Stimulated activated memory B cell treated with anti-CD40 and anti-IgM and Interleukin-4, amounts not matched to agents 10 μg/mL and 1 μg/mL and 100 μg/mL, for 72 hours (primary cell): ENCODE measurements at regions not wholly inside any gene's neighbourhood (a gene's known extent, or its start where the extent isn't known, plus 50 kb on each side); places are given as distances from the start of the nearest gene placed in this dataset.

Experiments
- ATAC-seq: fragments of 150-1000 bp; cut with Tn5 transposase; 2 replicates; pipeline ENCODE4 v1.10.0; 2021
- H3K27ac Mint-ChIP-seq: one replicate; pipeline ENCODE4 v1.8.0; 2022; ENCODE audit warnings: mild to moderate bottlenecking, mixed read lengths
- H3K27me3 Mint-ChIP-seq: one replicate; pipeline ENCODE4 v1.8.0; 2022; ENCODE audit warnings: mixed read lengths
- H3K36me3 Mint-ChIP-seq: one replicate; pipeline ENCODE4 v1.8.0; 2022; ENCODE audit warnings: mixed read lengths
- H3K4me1 Mint-ChIP-seq: one replicate; pipeline ENCODE4 v1.8.0; 2022; ENCODE audit warnings: mixed read lengths
- H3K4me3 Mint-ChIP-seq: one replicate; pipeline ENCODE4 v1.8.0; 2022; ENCODE audit warnings: mild to moderate bottlenecking, moderate library complexity, mixed read lengths
- H3K9me3 Mint-ChIP-seq: one replicate; pipeline ENCODE4 v1.8.0; 2022; ENCODE audit warnings: mixed read lengths

- Mint-ChIP-seq H3K9me3 (peaks cover 18% of the 10 kb centered on the region), H3K4me3 (no peak overlapping the region), H3K4me1 (no peaks in the 10 kb centered on the region), H3K36me3 (no peaks in the 10 kb centered on the region), H3K27ac (no peak overlapping the region), H3K27me3 (peaks cover 18% of the 10 kb centered on the region)
- ATAC-seq = no peak
Observed at GRCh38 chr4:89541998-89542397, 234.4 kb upstream of the GPRIN3 start.

GRCh38 chr4:89539797-89540711 lies 232.5 kb upstream of the GPRIN3 start:
- no peak for ATAC-seq
- Mint-ChIP-seq H3K36me3 (no peaks in the 10 kb centered on the region), H3K27ac (no peak overlapping the region), H3K4me1 (no peaks in the 10 kb centered on the region), H3K27me3 (peaks cover 19% of the 10 kb centered on the region), H3K4me3 (no peak overlapping the region), H3K9me3 (peaks cover 17% of the 10 kb centered on the region)

GRCh38 chr4:89539374-89539773 lies 231.8 kb upstream of the GPRIN3 start:
- Mint-ChIP-seq H3K9me3 (peaks cover 14% of the 10 kb centered on the region), H3K27ac (no peak overlapping the region), H3K27me3 (peaks cover 19% of the 10 kb centered on the region), H3K4me3 (no peak overlapping the region), H3K4me1 (no peaks in the 10 kb centered on the region), H3K36me3 (no peaks in the 10 kb centered on the region)
- ATAC-seq = no peak

GRCh38 chr4:89538886-89539285 lies 231.3 kb upstream of the GPRIN3 start:
- Mint-ChIP-seq H3K9me3 (peaks cover 12% of the 10 kb centered on the region), H3K4me3 (no peak overlapping the region), H3K36me3 (no peaks in the 10 kb centered on the region), H3K27ac (no peak overlapping the region), H3K27me3 (peaks cover 19% of the 10 kb centered on the region), H3K4me1 (no peaks in the 10 kb centered on the region)
- ATAC-seq = no peak

- Mint-ChIP-seq H3K9me3 (peaks cover 5% of the 10 kb centered on the region), H3K27ac (no peak overlapping the region), H3K36me3 (no peaks in the 10 kb centered on the region), H3K27me3 (peaks cover 19% of the 10 kb centered on the region), H3K4me3 (no peak overlapping the region), H3K4me1 (no peaks in the 10 kb centered on the region)
- no peak for ATAC-seq
Observed at GRCh38 chr4:89538171-89538570, 230.6 kb upstream of the GPRIN3 start.

- Mint-ChIP-seq H3K9me3 (peaks cover 2% of the 10 kb centered on the region), H3K4me1 (no peaks in the 10 kb centered on the region), H3K27me3 (peaks cover 19% of the 10 kb centered on the region), H3K4me3 (no peak overlapping the region), H3K36me3 (no peaks in the 10 kb centered on the region), H3K27ac (no peak overlapping the region)
- no peak for ATAC-seq
Observed at GRCh38 chr4:89537281-89537680, 229.7 kb upstream of the GPRIN3 start.

GRCh38 chr4:89535251-89535650 lies 227.7 kb upstream of the GPRIN3 start:
- no peaks in the 10 kb centered on the region for H3K36me3 Mint-ChIP-seq
- peaks cover 2% of the 10 kb centered on the region for H3K9me3 Mint-ChIP-seq
- no peak overlapping the region for H3K4me3 Mint-ChIP-seq
- H3K27ac Mint-ChIP-seq = no peak overlapping the region
- ATAC-seq = no peak
- H3K4me1 Mint-ChIP-seq = no peaks in the 10 kb centered on the region
- peaks cover 19% of the 10 kb centered on the region for H3K27me3 Mint-ChIP-seq

GRCh38 chr4:89534356-89534755 lies 226.8 kb upstream of the GPRIN3 start:
- Mint-ChIP-seq H3K36me3 (no peaks in the 10 kb centered on the region), H3K27ac (no peak overlapping the region), H3K4me3 (no peak overlapping the region), H3K4me1 (no peaks in the 10 kb centered on the region), H3K27me3 (peaks cover 19% of the 10 kb centered on the region), H3K9me3 (peaks cover 2% of the 10 kb centered on the region)
- ATAC-seq = no peak

GRCh38 chr4:89531932-89532640 lies 224.5 kb upstream of the GPRIN3 start:
- H3K4me3 Mint-ChIP-seq = no peak overlapping the region
- H3K36me3 Mint-ChIP-seq = no peaks in the 10 kb centered on the region
- H3K4me1 Mint-ChIP-seq = no peaks in the 10 kb centered on the region
- peaks cover 2% of the 10 kb centered on the region for H3K9me3 Mint-ChIP-seq
- H3K27me3 Mint-ChIP-seq = peaks cover 10% of the 10 kb centered on the region
- ATAC-seq = no peak
- no peak overlapping the region for H3K27ac Mint-ChIP-seq

GRCh38 chr4:89528526-89529133 lies 221.0 kb upstream of the GPRIN3 start:
- Mint-ChIP-seq H3K27ac (no peak overlapping the region), H3K27me3 (no peaks in the 10 kb centered on the region), H3K4me3 (no peak overlapping the region), H3K4me1 (no peaks in the 10 kb centered on the region), H3K36me3 (no peaks in the 10 kb centered on the region), H3K9me3 (no peaks in the 10 kb centered on the region)
- ATAC-seq = no peak

- Mint-ChIP-seq H3K4me1 (no peaks in the 10 kb centered on the region), H3K27ac (no peak overlapping the region), H3K27me3 (peaks cover 10% of the 10 kb centered on the region), H3K4me3 (no peak overlapping the region), H3K36me3 (no peaks in the 10 kb centered on the region), H3K9me3 (no peaks in the 10 kb centered on the region)
- ATAC-seq = no peak
Observed at GRCh38 chr4:89521826-89522225, 214.2 kb upstream of the GPRIN3 start.

GRCh38 chr4:89519771-89520320 lies 212.2 kb upstream of the GPRIN3 start:
- Mint-ChIP-seq H3K27me3 (peaks cover 10% of the 10 kb centered on the region), H3K4me1 (no peaks in the 10 kb centered on the region), H3K36me3 (no peaks in the 10 kb centered on the region), H3K27ac (no peak overlapping the region), H3K4me3 (no peak overlapping the region), H3K9me3 (no peaks in the 10 kb centered on the region)
- no peak for ATAC-seq

- H3K27me3 Mint-ChIP-seq = peaks cover 10% of the 10 kb centered on the region
- H3K27ac Mint-ChIP-seq = no peak overlapping the region
- no peaks in the 10 kb centered on the region for H3K4me1 Mint-ChIP-seq
Observed at GRCh38 chr4:89518259-89518658, 210.7 kb upstream of the GPRIN3 start.

GRCh38 chr4:89514811-89515210 lies 207.2 kb upstream of the GPRIN3 start:
- Mint-ChIP-seq H3K27me3 (no peaks in the 10 kb centered on the region), H3K4me3 (no peak overlapping the region)

More at GRCh38 chr4:89518259-89518658, 210.7 kb upstream of the GPRIN3 start:
- ATAC-seq = no peak
- H3K4me3 Mint-ChIP-seq = no peak overlapping the region
- H3K36me3 Mint-ChIP-seq = no peaks in the 10 kb centered on the region
- no peaks in the 10 kb centered on the region for H3K9me3 Mint-ChIP-seq

GRCh38 chr4:89511776-89512175 lies 204.2 kb upstream of the GPRIN3 start:
- Mint-ChIP-seq H3K9me3 (peaks cover 2% of the 10 kb centered on the region), H3K27me3 (no peaks in the 10 kb centered on the region), H3K4me1 (no peaks in the 10 kb centered on the region), H3K4me3 (no peak overlapping the region), H3K27ac (no peak overlapping the region), H3K36me3 (no peaks in the 10 kb centered on the region)
- no peak for ATAC-seq

More at GRCh38 chr4:89514811-89515210, 207.2 kb upstream of the GPRIN3 start:
- H3K36me3 Mint-ChIP-seq = no peaks in the 10 kb centered on the region
- no peaks in the 10 kb centered on the region for H3K4me1 Mint-ChIP-seq
- ATAC-seq = no peak
- no peaks in the 10 kb centered on the region for H3K9me3 Mint-ChIP-seq
- no peak overlapping the region for H3K27ac Mint-ChIP-seq
